ENCODE measurements at regions not wholly inside any gene's neighbourhood (a gene's known extent, or its start where the extent isn't known, plus 50 kb on each side); places are given as distances from the start of the nearest gene placed in this dataset.
"Not testable (repeated sequence)": the region's sequence is repeated elsewhere in the genome, so short reads cannot be mapped to it uniquely, and the experiment has no call there.

- no peaks in the 10 kb centered on the region for H3K9me3 ChIP-seq (ENCODE audit: insufficient read depth, low read depth, low read length)
- no peaks in the 10 kb centered on the region for H3K9me2 ChIP-seq (replicated peaks; ENCODE audit: low read depth, low read length)
- TF ChIP-seq CTCF (conservative IDR thresholded peaks at IDR 0.05; ENCODE audit: low read length) (no peak), EZH2phosphoT487 (IDR thresholded peaks at IDR 0.05; ENCODE audit: borderline replicate concordance) (no peak)
Observed at GRCh38 chr18:68391801-68392200, 323.1 kb downstream of the TMX3 start.

DNA sequence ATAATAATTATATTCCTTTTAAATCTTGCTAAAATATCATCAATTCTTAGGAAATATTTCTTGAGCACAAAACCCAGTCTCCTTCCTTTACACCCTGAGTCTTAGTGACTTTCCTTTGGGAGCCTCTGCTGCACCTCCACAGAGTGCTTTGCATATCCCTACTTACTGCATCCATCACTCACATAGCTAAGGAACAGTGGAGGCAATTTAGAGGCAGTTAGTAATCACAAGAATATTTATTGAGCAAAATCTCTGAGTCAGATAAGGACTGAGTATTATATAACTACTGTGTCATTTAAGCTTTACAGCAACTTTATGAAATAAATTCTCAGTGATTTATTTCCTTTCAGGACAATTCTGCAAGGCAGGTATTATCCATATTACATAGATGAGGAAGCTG is 327.7 kb downstream of the TMX3 start:
- H4K20me1 ChIP-seq (ENCODE audit: insufficient read depth, low read length, poor library complexity, severe bottlenecking), result no peaks in the 10 kb centered on the region
- no peaks in the 10 kb centered on the region for H3K4me1 ChIP-seq (ENCODE audit: insufficient read depth, low read length, poor library complexity, severe bottlenecking)
- no peaks in the 10 kb centered on the region for H3K9me2 ChIP-seq (replicated peaks; ENCODE audit: low read depth, low read length)
- no peaks in the 10 kb centered on the region for H3F3A ChIP-seq (ENCODE audit: low read depth)
- no peak overlapping the region for H2AFZ ChIP-seq (ENCODE audit: low read length)
- no peak overlapping the region for H3K9ac ChIP-seq (ENCODE audit: low read depth, low read length, poor library complexity, severe bottlenecking)
- H3K9me3 ChIP-seq (ENCODE audit: insufficient read depth, low read depth, low read length), result no peaks in the 10 kb centered on the region; the same call in 1 of the 2 replicates
- no peak overlapping the region for H3K4me2 ChIP-seq (ENCODE audit: low read depth, low read length, poor library complexity, severe bottlenecking)
- H3K4me3 ChIP-seq (ENCODE audit: low read length, poor library complexity, severe bottlenecking), result no peak overlapping the region
- no peaks in the 10 kb centered on the region for H3K27me3 ChIP-seq (ENCODE audit: insufficient read depth, low read length, poor library complexity, severe bottlenecking)
- TF ChIP-seq EZH2phosphoT487 (IDR thresholded peaks at IDR 0.05; ENCODE audit: borderline replicate concordance) (no peak), CTCF (conservative IDR thresholded peaks at IDR 0.05; ENCODE audit: low read length) (no peak)
- no peaks in the 10 kb centered on the region for H3K79me2 ChIP-seq (ENCODE audit: insufficient read depth, low read length)
- no peaks in the 10 kb centered on the region for H3K36me3 ChIP-seq (ENCODE audit: insufficient read depth, low read length)

More at GRCh38 chr18:68391801-68392200, 323.1 kb downstream of the TMX3 start:
- no peak overlapping the region for H3K4me3 ChIP-seq (ENCODE audit: low read length, poor library complexity, severe bottlenecking)
- no peak overlapping the region for H3K4me2 ChIP-seq (ENCODE audit: low read depth, low read length, poor library complexity, severe bottlenecking)
- H3K27me3 ChIP-seq (ENCODE audit: insufficient read depth, low read length, poor library complexity, severe bottlenecking), result no peaks in the 10 kb centered on the region
- H3K36me3 ChIP-seq (ENCODE audit: insufficient read depth, low read length), result no peaks in the 10 kb centered on the region
- H3K79me2 ChIP-seq (ENCODE audit: insufficient read depth, low read length), result no peaks in the 10 kb centered on the region
- H4K20me1 ChIP-seq (ENCODE audit: insufficient read depth, low read length, poor library complexity, severe bottlenecking), result no peaks in the 10 kb centered on the region
- H3K4me1 ChIP-seq (ENCODE audit: insufficient read depth, low read length, poor library complexity, severe bottlenecking), result no peaks in the 10 kb centered on the region
- no peak overlapping the region for H3K9ac ChIP-seq (ENCODE audit: low read depth, low read length, poor library complexity, severe bottlenecking)
- no peaks in the 10 kb centered on the region for H3F3A ChIP-seq (ENCODE audit: low read depth)
- H2AFZ ChIP-seq (ENCODE audit: low read length), result no peak overlapping the region

DNA sequence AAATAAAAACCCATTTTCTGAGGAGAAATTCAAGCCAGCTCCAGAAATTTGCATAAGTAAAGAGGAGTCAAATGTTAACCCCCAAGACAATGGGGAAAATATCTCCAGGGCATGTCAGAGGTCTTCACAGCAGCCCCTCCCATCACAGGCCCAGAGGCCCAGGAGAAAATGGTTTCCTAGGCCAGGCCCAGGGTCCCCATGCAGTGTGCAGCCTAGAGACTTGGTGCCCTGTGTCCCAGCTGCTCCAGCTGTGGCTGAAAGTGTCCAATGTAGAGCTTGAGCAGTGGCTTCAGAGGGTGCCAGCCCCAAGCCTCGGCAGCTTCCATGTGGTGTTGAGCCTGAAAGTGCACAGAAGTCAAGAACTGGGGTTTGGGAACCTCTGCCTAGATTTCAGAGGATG is 330.9 kb downstream of the TMX3 start:
- H2AFZ ChIP-seq (ENCODE audit: low read length); H3K79me2 ChIP-seq (ENCODE audit: insufficient read depth, low read length); H3K9me2 ChIP-seq (replicated peaks; ENCODE audit: low read depth, low read length); H3K4me3 ChIP-seq (ENCODE audit: low read length, poor library complexity, severe bottlenecking); H3K4me2 ChIP-seq (ENCODE audit: low read depth, low read length, poor library complexity, severe bottlenecking); H3K4me1 ChIP-seq (ENCODE audit: insufficient read depth, low read length, poor library complexity, severe bottlenecking); H3K36me3 ChIP-seq (ENCODE audit: insufficient read depth, low read length); H3K27me3 ChIP-seq (ENCODE audit: insufficient read depth, low read length, poor library complexity, severe bottlenecking); H3K9ac ChIP-seq (ENCODE audit: low read depth, low read length, poor library complexity, severe bottlenecking); H3K9me3 ChIP-seq (ENCODE audit: insufficient read depth, low read depth, low read length); H4K20me1 ChIP-seq (ENCODE audit: insufficient read depth, low read length, poor library complexity, severe bottlenecking); H3F3A ChIP-seq (ENCODE audit: low read depth): not testable (repeated sequence)

GRCh38 chr18:68376926-68377325 is 338.0 kb downstream of the TMX3 start:
- no peaks in the 10 kb centered on the region for H3K79me2 ChIP-seq (ENCODE audit: insufficient read depth, low read length)
- TF ChIP-seq CTCF (conservative IDR thresholded peaks at IDR 0.05; ENCODE audit: low read length), result no peak
- TF ChIP-seq EZH2phosphoT487 (IDR thresholded peaks at IDR 0.05; ENCODE audit: borderline replicate concordance), result no peak
- H4K20me1 ChIP-seq (ENCODE audit: insufficient read depth, low read length, poor library complexity, severe bottlenecking), result no peaks in the 10 kb centered on the region
- H3K27me3 ChIP-seq (ENCODE audit: insufficient read depth, low read length, poor library complexity, severe bottlenecking), result no peaks in the 10 kb centered on the region
- no peak overlapping the region for H2AFZ ChIP-seq (ENCODE audit: low read length)
- H3K9me3 ChIP-seq (ENCODE audit: insufficient read depth, low read depth, low read length), result no peaks in the 10 kb centered on the region
- H3F3A ChIP-seq (ENCODE audit: low read depth), result no peaks in the 10 kb centered on the region
- no peaks in the 10 kb centered on the region for H3K9me2 ChIP-seq (replicated peaks; ENCODE audit: low read depth, low read length)
- no peak overlapping the region for H3K4me2 ChIP-seq (ENCODE audit: low read depth, low read length, poor library complexity, severe bottlenecking)
- no peak overlapping the region for H3K9ac ChIP-seq (ENCODE audit: low read depth, low read length, poor library complexity, severe bottlenecking)
- no peaks in the 10 kb centered on the region for H3K36me3 ChIP-seq (ENCODE audit: insufficient read depth, low read length)
- no peak overlapping the region for H3K4me3 ChIP-seq (ENCODE audit: low read length, poor library complexity, severe bottlenecking)
- no peaks in the 10 kb centered on the region for H3K4me1 ChIP-seq (ENCODE audit: insufficient read depth, low read length, poor library complexity, severe bottlenecking)
